ENCODE measurements at regions not wholly inside any gene's neighbourhood (a gene's known extent, or its start where the extent isn't known, plus 50 kb on each side); places are given as distances from the start of the nearest gene placed in this dataset.

DNA sequence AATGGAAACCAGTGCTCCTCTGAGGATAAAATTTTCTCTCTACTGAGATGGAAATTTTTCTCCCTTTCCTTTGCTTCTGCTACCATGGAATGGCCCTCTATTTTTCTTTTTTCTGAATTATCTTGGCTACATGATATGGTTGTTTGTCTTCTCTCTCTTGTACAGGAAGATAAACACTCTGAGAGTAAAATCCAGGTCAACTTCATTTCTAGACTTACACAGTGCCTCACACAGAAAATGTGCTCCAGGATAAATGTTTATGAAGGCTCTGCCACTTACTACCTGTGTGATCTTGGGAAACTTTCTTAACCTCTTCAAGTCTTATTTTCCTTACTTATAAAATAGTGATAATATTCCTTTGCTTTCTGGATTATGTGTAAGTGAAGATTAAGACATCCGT lies 153.9 kb downstream of the PRELID2 start (continued):
- TF ChIP-seq NR2C1 (IDR thresholded peaks at IDR 0.05), result no peak
- TF ChIP-seq NR2C1 (tag; IDR thresholded peaks at IDR 0.05), result no peak
- no peak for TF ChIP-seq EHMT2 (IDR thresholded peaks at IDR 0.05)
- TF ChIP-seq, protein P1, sequence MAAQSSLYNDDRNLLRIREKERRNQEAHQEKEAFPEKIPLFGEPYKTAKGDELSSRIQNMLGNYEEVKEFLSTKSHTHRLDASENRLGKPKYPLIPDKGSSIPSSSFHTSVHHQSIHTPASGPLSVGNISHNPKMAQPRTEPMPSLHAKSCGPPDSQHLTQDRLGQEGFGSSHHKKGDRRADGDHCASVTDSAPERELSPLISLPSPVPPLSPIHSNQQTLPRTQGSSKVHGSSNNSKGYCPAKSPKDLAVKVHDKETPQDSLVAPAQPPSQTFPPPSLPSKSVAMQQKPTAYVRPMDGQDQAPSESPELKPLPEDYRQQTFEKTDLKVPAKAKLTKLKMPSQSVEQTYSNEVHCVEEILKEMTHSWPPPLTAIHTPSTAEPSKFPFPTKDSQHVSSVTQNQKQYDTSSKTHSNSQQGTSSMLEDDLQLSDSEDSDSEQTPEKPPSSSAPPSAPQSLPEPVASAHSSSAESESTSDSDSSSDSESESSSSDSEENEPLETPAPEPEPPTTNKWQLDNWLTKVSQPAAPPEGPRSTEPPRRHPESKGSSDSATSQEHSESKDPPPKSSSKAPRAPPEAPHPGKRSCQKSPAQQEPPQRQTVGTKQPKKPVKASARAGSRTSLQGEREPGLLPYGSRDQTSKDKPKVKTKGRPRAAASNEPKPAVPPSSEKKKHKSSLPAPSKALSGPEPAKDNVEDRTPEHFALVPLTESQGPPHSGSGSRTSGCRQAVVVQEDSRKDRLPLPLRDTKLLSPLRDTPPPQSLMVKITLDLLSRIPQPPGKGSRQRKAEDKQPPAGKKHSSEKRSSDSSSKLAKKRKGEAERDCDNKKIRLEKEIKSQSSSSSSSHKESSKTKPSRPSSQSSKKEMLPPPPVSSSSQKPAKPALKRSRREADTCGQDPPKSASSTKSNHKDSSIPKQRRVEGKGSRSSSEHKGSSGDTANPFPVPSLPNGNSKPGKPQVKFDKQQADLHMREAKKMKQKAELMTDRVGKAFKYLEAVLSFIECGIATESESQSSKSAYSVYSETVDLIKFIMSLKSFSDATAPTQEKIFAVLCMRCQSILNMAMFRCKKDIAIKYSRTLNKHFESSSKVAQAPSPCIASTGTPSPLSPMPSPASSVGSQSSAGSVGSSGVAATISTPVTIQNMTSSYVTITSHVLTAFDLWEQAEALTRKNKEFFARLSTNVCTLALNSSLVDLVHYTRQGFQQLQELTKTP (IDR thresholded peaks at IDR 0.05; ENCODE audit: low read depth in 1 of 2, partially characterized antibody in 2 of 2), result no peak
- no peak for TF ChIP-seq HMGN3 (IDR thresholded peaks at IDR 0.05; ENCODE audit: borderline replicate concordance, extremely low read depth, insufficient read length, low read depth, low read length)
- TF ChIP-seq BRD9 (IDR thresholded peaks at IDR 0.05; ENCODE audit: low read depth, partially characterized antibody), result no peak

DNA sequence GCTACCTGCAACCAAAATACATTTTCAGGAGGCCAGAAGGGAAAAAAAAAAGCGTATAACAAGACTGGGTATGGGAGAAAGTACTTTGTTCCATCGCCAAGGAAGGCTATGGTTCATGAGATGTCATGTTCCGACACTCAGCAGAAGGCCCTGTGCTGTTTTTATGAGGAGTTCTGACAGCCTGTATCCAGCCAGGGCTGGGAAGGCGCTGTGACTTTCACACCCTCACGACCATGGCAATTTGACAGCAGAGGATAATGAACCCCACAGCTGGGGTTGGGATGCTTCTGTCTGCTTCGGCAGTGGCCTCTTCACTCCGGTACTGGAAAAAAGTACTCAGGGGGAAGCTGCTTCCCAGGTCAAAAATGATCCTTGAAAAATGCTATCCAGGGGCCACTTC lies 154.4 kb downstream of the PRELID2 start:
- CTCF ChIA-PET (ENCODE audit: low intra/inter-chr PET ratio), result no interaction called here
- DNase-seq (ENCODE audit: extremely low read depth in 1 of 4, low spot score in 3 of 4) (no peak), ATAC-seq (no peak), FAIRE-seq (no peak)
- whole genome bisulfite sequencing (ENCODE audit: insufficient coverage, low coverage, missing lambda C conversion rate), result 54% methylated on average over 7 of the region's 7 CpGs
- Histone ChIP-seq H3K4me1 (replicated peaks in 1 of 2; ENCODE audit: control insufficient read depth in 2 of 2, insufficient read depth in 2 of 2, low read length in 2 of 2) (peaks cover 0 to 10% of the 10 kb centered on the region in 2 experiments; a peak in 2 of 5 replicates), H3K79me2 (ENCODE audit: control insufficient read depth, insufficient read depth, low read length) (no peaks in the 10 kb centered on the region), H2AFZ (ENCODE audit: low read depth, low read length) (no peak overlapping the region), H3K27me3 (ENCODE audit: control insufficient read depth in 2 of 2, insufficient read depth in 2 of 2, low read length in 2 of 2) (no peaks in the 10 kb centered on the region), H4K20me1 (replicated peaks; ENCODE audit: control insufficient read depth, insufficient read depth, low read length) (no peaks in the 10 kb centered on the region), H3K4me2 (ENCODE audit: insufficient read depth, low read length) (no peak overlapping the region), H3K9ac (ENCODE audit: insufficient read depth in 1 of 2, low read depth in 2 of 2, low read length in 2 of 2) (no peak overlapping the region), H3K9me1 (ENCODE audit: control insufficient read depth, insufficient read depth, low read length) (no peaks in the 10 kb centered on the region), H3K4me3 (no peak overlapping the region), H3K9me3 (replicated peaks; ENCODE audit: control insufficient read depth, insufficient read depth, low read depth, low read length) (no peaks in the 10 kb centered on the region), H3K36me3 (ENCODE audit: control insufficient read depth, insufficient read depth, low read length) (no peaks in the 10 kb centered on the region), H3K27ac (ENCODE audit: extremely low read depth, low read depth, low read length) (no peak overlapping the region)
- POLR2A ChIA-PET, result no interaction called here
- in situ Hi-C loops (cut with MboI) (loop anchor here (10.0 kb wide), 2 partner anchors 204 to 374 kb away; no protein-coding TSS in a partner anchor), intact Hi-C loops (cut with micrococcal nuclease) (loop anchor here (1.0 to 10.0 kb wide), 4 partner anchors 144 to 744 kb away; no protein-coding TSS in a partner anchor)
- no TSS peak for BruUV-seq (replicated peaks)
- TF ChIP-seq IRF2 (CRISPR knock-in tag; IDR thresholded peaks at IDR 0.05) (no peak), SAFB (IDR thresholded peaks at IDR 0.05; ENCODE audit: borderline replicate concordance, low read depth, low read length) (no peak), CTBP1 (IDR thresholded peaks at IDR 0.05; ENCODE audit: borderline replicate concordance) (no peak), BACH1 (tag; IDR thresholded peaks at IDR 0.05) (no peak), FIP1L1 (IDR thresholded peaks at IDR 0.05; ENCODE audit: low read depth, low read length, poor library complexity, severe bottlenecking) (no peak), ARNT (IDR thresholded peaks at IDR 0.05) (no peak)
- TF ChIP-seq, protein P2, sequence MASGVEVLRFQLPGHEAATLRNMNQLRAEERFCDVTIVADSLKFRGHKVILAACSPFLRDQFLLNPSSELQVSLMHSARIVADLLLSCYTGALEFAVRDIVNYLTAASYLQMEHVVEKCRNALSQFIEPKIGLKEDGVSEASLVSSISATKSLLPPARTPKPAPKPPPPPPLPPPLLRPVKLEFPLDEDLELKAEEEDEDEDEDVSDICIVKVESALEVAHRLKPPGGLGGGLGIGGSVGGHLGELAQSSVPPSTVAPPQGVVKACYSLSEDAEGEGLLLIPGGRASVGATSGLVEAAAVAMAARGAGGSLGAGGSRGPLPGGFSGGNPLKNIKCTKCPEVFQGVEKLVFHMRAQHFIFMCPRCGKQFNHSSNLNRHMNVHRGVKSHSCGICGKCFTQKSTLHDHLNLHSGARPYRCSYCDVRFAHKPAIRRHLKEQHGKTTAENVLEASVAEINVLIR (CRISPR knock-in tag; IDR thresholded peaks at IDR 0.05), result no peak
- TF ChIP-seq, protein P3, sequence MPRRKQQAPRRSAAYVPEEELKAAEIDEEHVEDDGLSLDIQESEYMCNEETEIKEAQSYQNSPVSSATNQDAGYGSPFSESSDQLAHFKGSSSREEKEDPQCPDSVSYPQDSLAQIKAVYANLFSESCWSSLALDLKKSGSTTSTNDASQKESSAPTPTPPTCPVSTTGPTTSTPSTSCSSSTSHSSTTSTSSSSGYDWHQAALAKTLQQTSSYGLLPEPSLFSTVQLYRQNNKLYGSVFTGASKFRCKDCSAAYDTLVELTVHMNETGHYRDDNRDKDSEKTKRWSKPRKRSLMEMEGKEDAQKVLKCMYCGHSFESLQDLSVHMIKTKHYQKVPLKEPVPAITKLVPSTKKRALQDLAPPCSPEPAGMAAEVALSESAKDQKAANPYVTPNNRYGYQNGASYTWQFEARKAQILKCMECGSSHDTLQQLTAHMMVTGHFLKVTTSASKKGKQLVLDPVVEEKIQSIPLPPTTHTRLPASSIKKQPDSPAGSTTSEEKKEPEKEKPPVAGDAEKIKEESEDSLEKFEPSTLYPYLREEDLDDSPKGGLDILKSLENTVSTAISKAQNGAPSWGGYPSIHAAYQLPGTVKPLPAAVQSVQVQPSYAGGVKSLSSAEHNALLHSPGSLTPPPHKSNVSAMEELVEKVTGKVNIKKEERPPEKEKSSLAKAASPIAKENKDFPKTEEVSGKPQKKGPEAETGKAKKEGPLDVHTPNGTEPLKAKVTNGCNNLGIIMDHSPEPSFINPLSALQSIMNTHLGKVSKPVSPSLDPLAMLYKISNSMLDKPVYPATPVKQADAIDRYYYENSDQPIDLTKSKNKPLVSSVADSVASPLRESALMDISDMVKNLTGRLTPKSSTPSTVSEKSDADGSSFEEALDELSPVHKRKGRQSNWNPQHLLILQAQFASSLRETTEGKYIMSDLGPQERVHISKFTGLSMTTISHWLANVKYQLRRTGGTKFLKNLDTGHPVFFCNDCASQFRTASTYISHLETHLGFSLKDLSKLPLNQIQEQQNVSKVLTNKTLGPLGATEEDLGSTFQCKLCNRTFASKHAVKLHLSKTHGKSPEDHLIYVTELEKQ (CRISPR knock-in tag; IDR thresholded peaks at IDR 0.05), result no peak

Data from K562 (cell line).